GM23338 (cell line): ENCODE measurements at regions not wholly inside any gene's neighbourhood (a gene's known extent, or its start where the extent isn't known, plus 50 kb on each side); places are given as distances from the start of the nearest gene placed in this dataset.

Experiments
- ATAC-seq: fragments of 200-7000 bp; cut with Tn5 transposase; 3 replicates; pipeline ENCODE4 v1.9.1; 2020
- DNase-seq: peaks from one replicate; pipeline ENCODE4 v3.0.0-alpha.2; 2015; ENCODE audit warnings: low spot score
- H2AFZ ChIP-seq: fragments of 200-600 bp; sonication (generic); 2 replicates; pipeline ENCODE4 v1.8.0; 2016; ENCODE audit warnings: antibody characterized with exemption, mild to moderate bottlenecking, moderate library complexity
- H3F3A ChIP-seq: fragments of 200-600 bp; sonication (generic); replicated peaks from 2 replicates; pipeline ENCODE4 v1.8.0; 2017; ENCODE audit warnings: antibody characterized with exemption, mixed run types, low read depth
- H3K27ac ChIP-seq: fragments of 200-600 bp; sonication (generic); 2 replicates; pipeline ENCODE4 v1.6.1; 2016; ENCODE audit warnings: low read depth
- H3K27me3 ChIP-seq: fragments of 200-600 bp; sonication (generic); 2 replicates; pipeline ENCODE4 v1.8.0; 2016; ENCODE audit warnings: mild to moderate bottlenecking, mixed run types, moderate library complexity; ENCODE audit not compliant: insufficient read depth
- H3K36me3 ChIP-seq: fragments of 200-600 bp; sonication (generic); 2 replicates; pipeline ENCODE4 v1.8.0; 2016; ENCODE audit warnings: mild to moderate bottlenecking; ENCODE audit not compliant: insufficient read depth
- H3K4me1 ChIP-seq: fragments of 200-600 bp; sonication (generic); 2 replicates; pipeline ENCODE4 v1.8.0; 2016; ENCODE audit warnings: mild to moderate bottlenecking, moderate library complexity; ENCODE audit not compliant: insufficient read depth
- H3K4me2 ChIP-seq: fragments of 200-600 bp; sonication (generic); 2 replicates; pipeline ENCODE4 v1.7.1; 2017; ENCODE audit warnings: mixed run types
- H3K4me3 ChIP-seq: fragments of 200-600 bp; sonication (generic); 2 replicates; pipeline ENCODE4 v1.6.1; 2016; ENCODE audit warnings: mixed run types
- H3K79me2 ChIP-seq: fragments of 200-600 bp; sonication (generic); replicated peaks from 2 replicates; pipeline ENCODE4 v1.8.0; 2017; ENCODE audit warnings: mild to moderate bottlenecking; ENCODE audit not compliant: insufficient read depth
- H3K9me2 ChIP-seq: fragments of 200-600 bp; sonication (generic); 2 replicates; pipeline ENCODE4 v1.8.0; 2017; ENCODE audit not compliant: insufficient read depth
- H4K20me1 ChIP-seq: fragments of 200-600 bp; sonication (generic); replicated peaks from 2 replicates; pipeline ENCODE4 v1.8.0; 2017; ENCODE audit warnings: mild to moderate bottlenecking; ENCODE audit not compliant: insufficient read depth
- H3K27ac Mint-ChIP-seq: 2 replicates; pipeline ENCODE4 v1.8.0; 2020; ENCODE audit warnings: inconsistent platforms, mild to moderate bottlenecking, moderate library complexity, mixed read lengths
- H3K27me3 Mint-ChIP-seq: 3 replicates; pipeline ENCODE4 v1.8.0; 2022; ENCODE audit warnings: low read depth, mild to moderate bottlenecking, moderate library complexity, mixed read lengths, inconsistent platforms; ENCODE audit not compliant: insufficient read depth, poor library complexity
- H3K36me3 Mint-ChIP-seq: 3 replicates; pipeline ENCODE4 v1.8.0; 2021; ENCODE audit warnings: low read depth, mild to moderate bottlenecking, inconsistent platforms, moderate library complexity, mixed read lengths
- H3K4me1 Mint-ChIP-seq: 3 replicates; pipeline ENCODE4 v1.8.0; 2020; ENCODE audit warnings: mild to moderate bottlenecking, inconsistent platforms, mixed read lengths
- H3K4me3 Mint-ChIP-seq: 3 replicates; pipeline ENCODE4 v1.8.0; 2021; ENCODE audit warnings: moderate library complexity, mild to moderate bottlenecking, inconsistent platforms, mixed read lengths
- H3K9me3 Mint-ChIP-seq: 3 replicates; pipeline ENCODE4 v1.8.0; 2020; ENCODE audit warnings: moderate library complexity, mild to moderate bottlenecking, inconsistent platforms, mixed read lengths
- CTCF ChIP-seq, 2 experiments: fragments of 200-600 bp in 1 of 2; sonication (generic) in 1 of 2; conservative IDR thresholded peaks; 2 replicates each; pipeline versions ENCODE4 v1.5.1 to v1.6.1; 2016 to 2017; ENCODE audit warnings: antibody characterized with exemption in 2 of 2, low read depth in 2 of 2, mild to moderate bottlenecking in 2 of 2, moderate library complexity in 1 of 2
- STAT1 ChIP-seq: IDR thresholded peaks from one replicate; pipeline ENCODE4 v1.6.1; 2016; ENCODE audit warnings: antibody characterized with exemption; ENCODE audit not compliant: unreplicated experiment
- ZNF114 ChIP-seq: fragments of 250-450 bp; sonication (Bioruptor Pico); IDR thresholded peaks from 2 replicates; pipeline ENCODE4 v1.5.0; 2020; ENCODE audit warnings: mild to moderate bottlenecking, moderate library complexity
- ZNF462 ChIP-seq: fragments of 250-450 bp; sonication (Bioruptor Pico); IDR thresholded peaks from 2 replicates; pipeline ENCODE4 v1.5.0; 2020; ENCODE audit warnings: mild to moderate bottlenecking, moderate library complexity

- Histone ChIP-seq H4K20me1 (no peaks in the 10 kb centered on the region), H3K4me3 (no peak overlapping the region), H3F3A (no peaks in the 10 kb centered on the region), H2AFZ (no peak overlapping the region), H3K79me2 (peaks cover 13% of the 10 kb centered on the region), H3K27me3 (no peaks in the 10 kb centered on the region), H3K4me1 (no peaks in the 10 kb centered on the region; the same call in 1 of the 2 replicates), H3K9me2 (no peaks in the 10 kb centered on the region), H3K27ac (0 out of 2 replicates have a peak overlapping the region, but pooled peaks have one; percentile 42), H3K36me3 (peaks cover 9% of the 10 kb centered on the region), H3K4me2 (no peak overlapping the region)
- peaks cover 17% of the 10 kb centered on the region for H3K4me1 Mint-ChIP-seq
- DNase-seq (no peak), ATAC-seq (no peak)
- no peak overlapping the region for H3K27ac Mint-ChIP-seq
- no peak overlapping the region for H3K4me3 Mint-ChIP-seq
- H3K36me3 Mint-ChIP-seq = peaks cover 28% of the 10 kb centered on the region
- no peak for TF ChIP-seq STAT1
- no peak for TF ChIP-seq ZNF114
- TF ChIP-seq ZNF462 (CRISPR knock-in tag) = no peak
- peaks cover 4% of the 10 kb centered on the region for H3K27me3 Mint-ChIP-seq
- peaks cover 2% of the 10 kb centered on the region; the same call in 2 of the 3 replicates for H3K9me3 Mint-ChIP-seq
Observed at GRCh38 chr4:151603377-151603776, 157.4 kb downstream of the GATB start.

- Histone ChIP-seq H3K27ac (no peak overlapping the region), H3K4me3 (no peak overlapping the region), H3K4me1 (no peaks in the 10 kb centered on the region; the same call in 1 of the 2 replicates), H3F3A (no peaks in the 10 kb centered on the region), H3K36me3 (peaks cover 9% of the 10 kb centered on the region), H3K27me3 (no peaks in the 10 kb centered on the region), H3K4me2 (no peak overlapping the region), H4K20me1 (no peaks in the 10 kb centered on the region), H3K79me2 (peaks cover 7% of the 10 kb centered on the region), H3K9me2 (no peaks in the 10 kb centered on the region), H2AFZ (no peak overlapping the region)
- DNase-seq = peak; percentile 26
- Mint-ChIP-seq H3K4me1 (peaks cover 17% of the 10 kb centered on the region), H3K36me3 (peaks cover 28% of the 10 kb centered on the region), H3K9me3 (peaks cover 2% of the 10 kb centered on the region; the same call in 2 of the 3 replicates), H3K4me3 (no peak overlapping the region), H3K27me3 (peaks cover 4% of the 10 kb centered on the region), H3K27ac (no peak overlapping the region)
- peak; percentile 63 for ATAC-seq
- TF ChIP-seq ZNF114 (no peak), CTCF (conservative IDR thresholded peaks at IDR 0.05; ENCODE audit: low read depth in 2 of 2) (peak; percentile 39 to 54; a peak in 3 of 4 replicates)
Observed at GRCh38 chr4:151604238-151604637, 156.6 kb downstream of the GATB start.
